CD4-positive, alpha-beta T cell (primary cell): ENCODE measurements at regions not wholly inside any gene's neighbourhood (a gene's known extent, or its start where the extent isn't known, plus 50 kb on each side); places are given as distances from the start of the nearest gene placed in this dataset.

ENCODE experiments used
- ATAC-seq: fragments of 200-7000 bp; cut with Tn5 transposase; one replicate; pipeline ENCODE4 v1.10.0; 2022; ENCODE audit warnings: mild to moderate bottlenecking; ENCODE audit not compliant: poor library complexity
- CTCF ChIA-PET: fragments of 350-600 bp; sonication (Branson Sonifier 250); formaldehyde crosslinking; loops from one replicate; lab custom pipeline; 2021; ENCODE audit warnings: antibody characterized with exemption, inconsistent platforms; lab: Charles Lee
- POLR2A ChIA-PET: fragments of 350-600 bp; sonication (Branson Sonifier 250); formaldehyde crosslinking; loops from one replicate; lab custom pipeline; 2021; ENCODE audit warnings: antibody characterized with exemption, inconsistent platforms; lab: Charles Lee
- DNase-seq, 14 experiments: peaks; one replicate each; pipeline ENCODE4 v3.0.0-alpha.2; 2013 to 2020; ENCODE audit warnings: mixed read lengths in 2 of 14
- H3K27ac ChIP-seq, 2 donors: one replicate each; pipeline versions ENCODE4 v1.5.1 to v1.7.0; 2013; ENCODE audit warnings: low read length in 2 of 2, low read depth in 1 of 2, mild to moderate bottlenecking in 1 of 2
- H3K27me3 ChIP-seq, 2 experiments: 1 replicate in 1 of 2; 2 replicates in 1 of 2; pipeline versions ENCODE4 v1.6.1 to v1.7.0; 2013; ENCODE audit warnings: low read length in 2 of 2, control low read depth in 1 of 2, mild to moderate bottlenecking in 1 of 2, moderate library complexity in 1 of 2; ENCODE audit not compliant: insufficient read depth in 2 of 2, control insufficient read depth in 1 of 2
- H3K36me3 ChIP-seq: one replicate; pipeline ENCODE4 v1.6.1; 2013; ENCODE audit warnings: low read length, control low read depth; ENCODE audit not compliant: insufficient read depth
- H3K4me1 ChIP-seq: one replicate; pipeline ENCODE4 v1.6.1; 2013; ENCODE audit warnings: low read length, control low read depth; ENCODE audit not compliant: insufficient read depth
- H3K4me3 ChIP-seq: one replicate; pipeline ENCODE4 v1.5.1; 2013; ENCODE audit warnings: mild to moderate bottlenecking, low read length, moderate library complexity
- H3K9me3 ChIP-seq, 2 experiments: 1 replicate in 1 of 2; 2 replicates in 1 of 2; pipeline versions ENCODE4 v1.6.1 to v1.7.0; 2013; ENCODE audit warnings: low read length in 2 of 2, mild to moderate bottlenecking in 2 of 2, control low read depth in 1 of 2, moderate library complexity in 1 of 2; ENCODE audit not compliant: control insufficient read depth in 1 of 2, insufficient read depth in 1 of 2
- H3K27ac Mint-ChIP-seq: one replicate; pipeline ENCODE4 v1.8.0; 2020; ENCODE audit warnings: mixed read lengths
- H3K27me3 Mint-ChIP-seq: one replicate; pipeline ENCODE4 v1.8.0; 2021; ENCODE audit warnings: mixed read lengths
- H3K36me3 Mint-ChIP-seq: one replicate; pipeline ENCODE4 v1.8.0; 2021; ENCODE audit warnings: low read depth, mixed read lengths
- H3K4me1 Mint-ChIP-seq: one replicate; pipeline ENCODE4 v1.8.0; 2021; ENCODE audit warnings: low read depth, mixed read lengths
- H3K4me3 Mint-ChIP-seq: one replicate; pipeline ENCODE4 v1.8.0; 2020; ENCODE audit warnings: mild to moderate bottlenecking, mixed read lengths
- H3K9me3 Mint-ChIP-seq: one replicate; pipeline ENCODE4 v1.8.0; 2020; ENCODE audit warnings: mixed read lengths
- CTCF ChIP-seq: fragments of 200-600 bp; IDR thresholded peaks from one replicate; pipeline ENCODE4 v1.8.0; 2022; ENCODE audit warnings: antibody characterized with exemption, mild to moderate bottlenecking
- intact Hi-C, 2 experiments: fragments of 100-400 bp; cut with DNase I in 1 of 2; cut with micrococcal nuclease in 1 of 2; formaldehyde crosslinking; loops; one replicate each; pipeline versions ENCODE4 v1.15.1 to v1.9.0; 2023 to 2025; cut with DNase I, micrococcal nuclease

- peaks cover 3% of the 10 kb centered on the region for H3K9me3 Mint-ChIP-seq
Measured at GRCh38 chr5:121737120-121737519, 114.6 kb upstream of the FTMT start.

GRCh38 chr5:121741156-121741555 is 110.5 kb upstream of the FTMT start:
- POLR2A ChIA-PET, result no interaction called here
- DNase-seq (no peak), ATAC-seq (no peak)
- no peak overlapping the region for H3K27ac ChIP-seq
- H3K9me3 ChIP-seq, result no peaks in the 10 kb centered on the region
- H3K27me3 Mint-ChIP-seq, result no peaks in the 10 kb centered on the region
- CTCF ChIA-PET, result no interaction called here
- no peaks in the 10 kb centered on the region for H3K4me1 Mint-ChIP-seq
- no peak overlapping the region for H3K27ac Mint-ChIP-seq
- no peaks in the 10 kb centered on the region for H3K4me1 ChIP-seq
- H3K4me3 Mint-ChIP-seq, result no peak overlapping the region
- H3K9me3 Mint-ChIP-seq, result peaks cover 3% of the 10 kb centered on the region
- intact Hi-C loops, result no loop called here
- no peaks in the 10 kb centered on the region for H3K36me3 ChIP-seq
- no peak for TF ChIP-seq CTCF
- no peaks in the 10 kb centered on the region for H3K36me3 Mint-ChIP-seq
- H3K4me3 ChIP-seq, result no peak overlapping the region
- no peaks in the 10 kb centered on the region for H3K27me3 ChIP-seq

More at GRCh38 chr5:121737120-121737519, 114.6 kb upstream of the FTMT start:
- H3K36me3 Mint-ChIP-seq, result no peaks in the 10 kb centered on the region
- ChIA-PET CTCF (no interaction called here), POLR2A (no interaction called here)
- H3K4me1 Mint-ChIP-seq, result no peaks in the 10 kb centered on the region
- no peaks in the 10 kb centered on the region for H3K27me3 Mint-ChIP-seq
- Histone ChIP-seq H3K4me1 (no peaks in the 10 kb centered on the region), H3K9me3 (no peaks in the 10 kb centered on the region), H3K4me3 (no peak overlapping the region), H3K36me3 (no peaks in the 10 kb centered on the region), H3K27me3 (no peaks in the 10 kb centered on the region), H3K27ac (no peak overlapping the region)
- no peak for ATAC-seq
- no peak for TF ChIP-seq CTCF
- no peak overlapping the region for H3K27ac Mint-ChIP-seq
- no peak for DNase-seq
- intact Hi-C loops, result no loop called here
- no peak overlapping the region for H3K4me3 Mint-ChIP-seq

GRCh38 chr5:121744577-121744976 is 107.1 kb upstream of the FTMT start:
- TF ChIP-seq CTCF, result no peak
- no peak overlapping the region for H3K27ac ChIP-seq
- no peaks in the 10 kb centered on the region for H3K4me1 ChIP-seq
- Mint-ChIP-seq H3K4me1 (no peaks in the 10 kb centered on the region), H3K9me3 (peaks cover 3% of the 10 kb centered on the region), H3K27ac (no peak overlapping the region), H3K27me3 (no peaks in the 10 kb centered on the region), H3K4me3 (no peak overlapping the region), H3K36me3 (no peaks in the 10 kb centered on the region)
- no peaks in the 10 kb centered on the region for H3K9me3 ChIP-seq
- no peak for DNase-seq
- no peaks in the 10 kb centered on the region for H3K36me3 ChIP-seq
- no peaks in the 10 kb centered on the region for H3K27me3 ChIP-seq
- no peak overlapping the region for H3K4me3 ChIP-seq
- no peak for ATAC-seq
- intact Hi-C loops, result no loop called here
- ChIA-PET CTCF (no interaction called here), POLR2A (no interaction called here)
